ENCODE measurements at regions not wholly inside any gene's neighbourhood (a gene's known extent, or its start where the extent isn't known, plus 50 kb on each side); places are given as distances from the start of the nearest gene placed in this dataset.

DNA sequence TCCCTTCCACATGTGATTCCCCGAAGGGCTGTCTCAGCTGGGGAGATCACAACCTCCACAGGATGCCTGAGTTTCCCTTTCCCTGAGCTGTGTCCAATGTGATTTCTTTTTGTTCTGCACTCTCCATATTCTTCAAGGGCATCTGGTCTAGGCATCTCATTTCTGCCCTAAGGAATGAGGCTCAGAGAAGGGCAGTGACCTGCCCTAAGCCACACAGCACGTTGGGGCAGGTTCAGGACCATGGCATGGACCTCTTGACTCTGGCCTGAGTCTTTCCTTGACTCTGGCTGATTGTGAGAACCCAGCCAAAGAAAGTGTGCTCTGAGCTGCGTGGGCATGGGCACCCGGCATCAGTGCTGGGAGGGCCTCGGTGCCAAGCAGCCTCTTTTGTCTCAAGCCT lies 590.3 kb downstream of the PTPRU start:
- no peaks in the 10 kb centered on the region for H3K9me3 ChIP-seq
- 78 to 82% methylated on average over 5 of the region's 5 CpGs for WGBS, 2 donors
- H3K4me1 ChIP-seq = no peaks in the 10 kb centered on the region
- DNase-seq (no peak), ATAC-seq (ENCODE audit: low FRiP score in 2 of 2) (no peak)
- H3K27ac ChIP-seq = no peak overlapping the region
- H3K36me3 ChIP-seq = no peaks in the 10 kb centered on the region
- H3K4me3 ChIP-seq = no peak overlapping the region
- TF ChIP-seq, protein P1, sequence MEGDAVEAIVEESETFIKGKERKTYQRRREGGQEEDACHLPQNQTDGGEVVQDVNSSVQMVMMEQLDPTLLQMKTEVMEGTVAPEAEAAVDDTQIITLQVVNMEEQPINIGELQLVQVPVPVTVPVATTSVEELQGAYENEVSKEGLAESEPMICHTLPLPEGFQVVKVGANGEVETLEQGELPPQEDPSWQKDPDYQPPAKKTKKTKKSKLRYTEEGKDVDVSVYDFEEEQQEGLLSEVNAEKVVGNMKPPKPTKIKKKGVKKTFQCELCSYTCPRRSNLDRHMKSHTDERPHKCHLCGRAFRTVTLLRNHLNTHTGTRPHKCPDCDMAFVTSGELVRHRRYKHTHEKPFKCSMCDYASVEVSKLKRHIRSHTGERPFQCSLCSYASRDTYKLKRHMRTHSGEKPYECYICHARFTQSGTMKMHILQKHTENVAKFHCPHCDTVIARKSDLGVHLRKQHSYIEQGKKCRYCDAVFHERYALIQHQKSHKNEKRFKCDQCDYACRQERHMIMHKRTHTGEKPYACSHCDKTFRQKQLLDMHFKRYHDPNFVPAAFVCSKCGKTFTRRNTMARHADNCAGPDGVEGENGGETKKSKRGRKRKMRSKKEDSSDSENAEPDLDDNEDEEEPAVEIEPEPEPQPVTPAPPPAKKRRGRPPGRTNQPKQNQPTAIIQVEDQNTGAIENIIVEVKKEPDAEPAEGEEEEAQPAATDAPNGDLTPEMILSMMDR (IDR thresholded peaks at IDR 0.05) = no peak
- TF ChIP-seq EP300 (IDR thresholded peaks at IDR 0.05) = no peak
- H3K27me3 ChIP-seq = peaks cover 0 to 5% (median 0%) of the 10 kb centered on the region in 4 donors

DNA sequence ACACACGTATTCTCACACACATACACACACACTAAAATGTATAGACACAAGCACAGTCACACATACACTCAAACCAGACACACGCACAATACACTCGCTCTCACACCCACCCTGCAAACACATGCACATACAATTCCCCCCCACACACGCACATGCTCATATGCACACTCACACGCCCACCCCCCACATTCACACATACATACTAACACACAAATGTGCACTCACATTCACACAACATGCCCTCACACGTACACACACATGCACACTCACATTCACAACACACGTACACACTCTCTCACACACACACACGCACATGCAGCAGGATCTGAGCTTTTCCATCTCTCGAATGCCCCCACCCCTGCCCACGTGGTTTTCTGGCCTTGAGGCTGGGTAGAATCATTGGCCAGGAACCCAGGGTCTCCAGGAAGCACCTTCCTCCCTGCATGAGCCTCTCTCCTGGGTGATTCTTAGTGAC lies 589.7 kb downstream of the PTPRU start:
- Histone ChIP-seq H3K36me3 (no peaks in the 10 kb centered on the region), H3K9me3 (no peaks in the 10 kb centered on the region), H3K4me1 (no peaks in the 10 kb centered on the region), H3K27me3 (peaks cover 0 to 5% (median 0%) of the 10 kb centered on the region in 4 donors), H3K4me3 (no peak overlapping the region), H3K27ac (no peak overlapping the region)
- ATAC-seq (ENCODE audit: low FRiP score in 2 of 2) = no peak
- no peak for DNase-seq
- no peak for TF ChIP-seq EP300 (IDR thresholded peaks at IDR 0.05)
- TF ChIP-seq POLR2A (IDR thresholded peaks at IDR 0.05) = no peak
- TF ChIP-seq POLR2AphosphoS5 (IDR thresholded peaks at IDR 0.05) = no peak
- TF ChIP-seq, protein P1 (IDR thresholded peaks at IDR 0.05) = no peak
- 82 to 84% methylated on average over 10 of the region's 10 CpGs for WGBS, 2 donors

DNA sequence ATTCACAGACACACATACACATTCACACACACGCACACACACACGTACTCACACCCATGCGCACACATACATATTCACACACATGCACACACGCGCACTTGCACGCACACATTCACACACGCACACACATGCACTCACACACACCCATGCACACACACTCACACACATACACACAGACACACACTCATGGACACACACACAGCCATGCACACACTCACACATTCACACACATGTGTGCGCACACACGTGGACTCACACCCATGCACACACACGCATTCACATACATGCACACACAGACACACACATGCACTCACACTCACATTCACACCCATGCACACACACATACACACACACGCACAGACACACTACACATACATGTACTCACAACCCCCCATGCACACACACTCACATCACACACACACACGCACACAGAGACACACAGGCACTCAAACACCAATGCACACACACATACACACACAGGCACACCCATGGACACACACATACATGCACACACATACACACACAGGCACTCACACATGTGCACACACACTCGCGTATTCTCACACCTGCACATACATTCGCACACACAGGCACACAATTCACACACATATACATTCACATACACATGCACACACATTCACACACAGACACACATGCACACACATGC lies 589.1 kb downstream of the PTPRU start:
- H3K4me3 ChIP-seq = no peak overlapping the region
- no peak overlapping the region for H3K27ac ChIP-seq
- ATAC-seq (ENCODE audit: low FRiP score in 2 of 2) (no peak), DNase-seq (no peak)
- WGBS, 2 donors = 88 to 91% methylated on average over 15 of the region's 15 CpGs
- H3K9me3 ChIP-seq = no peaks in the 10 kb centered on the region
- H3K27me3 ChIP-seq = peaks cover 0 to 1% (median 0%) of the 10 kb centered on the region in 4 donors
- TF ChIP-seq, protein P1 (IDR thresholded peaks at IDR 0.05) = no peak
- no peak for TF ChIP-seq POLR2A (IDR thresholded peaks at IDR 0.05)
- no peak for TF ChIP-seq EP300 (IDR thresholded peaks at IDR 0.05)
- no peak for TF ChIP-seq POLR2AphosphoS5 (IDR thresholded peaks at IDR 0.05)
- H3K4me1 ChIP-seq = no peaks in the 10 kb centered on the region
- no peaks in the 10 kb centered on the region for H3K36me3 ChIP-seq

DNA sequence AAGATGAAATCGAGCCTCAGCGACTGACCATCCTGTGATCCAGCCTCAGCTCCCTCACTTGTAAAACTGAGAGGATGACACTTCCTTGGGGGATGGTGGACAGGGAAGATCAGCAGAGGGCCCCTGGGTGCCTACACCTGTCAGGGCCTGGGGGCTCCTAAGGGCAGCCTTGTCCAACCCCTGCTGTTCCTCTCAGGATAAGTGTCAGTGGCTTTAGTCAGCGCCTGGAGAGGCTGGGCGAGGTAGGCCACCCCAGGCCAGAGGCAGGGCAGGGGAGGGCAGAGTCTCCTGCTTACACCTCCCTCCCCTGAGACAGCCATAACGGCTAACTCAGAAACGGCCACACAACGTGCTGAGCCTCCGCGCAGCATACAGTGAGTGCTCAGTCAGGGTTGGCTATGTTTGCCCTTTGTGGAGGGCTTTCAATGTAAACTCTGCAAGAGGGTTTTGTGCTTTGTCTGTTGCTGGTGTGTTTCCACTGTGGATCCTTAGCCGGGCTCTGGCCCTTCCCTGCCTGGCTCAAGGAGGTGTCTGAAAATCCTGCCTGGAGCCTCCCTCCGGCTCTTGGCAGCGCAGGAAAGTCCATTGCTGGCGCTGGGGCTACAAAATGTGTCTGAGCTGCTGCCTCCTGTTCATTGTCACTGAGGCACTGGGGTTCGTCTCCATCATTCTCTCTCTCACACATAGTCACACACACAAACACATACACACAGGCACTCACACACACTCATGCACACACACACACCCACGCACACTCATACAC lies 588.4 kb downstream of the PTPRU start:
- DNase-seq = no peak

More for the DNA sequence above, 588.4 kb downstream of the PTPRU start:
- no peaks in the 10 kb centered on the region for H3K4me1 ChIP-seq
- H3K27ac ChIP-seq = no peak overlapping the region
- H3K27me3 ChIP-seq = no peaks in the 10 kb centered on the region
- no peak for ATAC-seq (ENCODE audit: low FRiP score in 2 of 2)
- WGBS, 2 donors = 50 to 61% methylated on average over 9 to 15 of the region's 15 CpGs
- no peak overlapping the region for H3K4me3 ChIP-seq
- no peaks in the 10 kb centered on the region for H3K9me3 ChIP-seq
- no peaks in the 10 kb centered on the region for H3K36me3 ChIP-seq
- TF ChIP-seq EP300 (IDR thresholded peaks at IDR 0.05) (no peak), POLR2A (IDR thresholded peaks at IDR 0.05) (no peak), POLR2AphosphoS5 (IDR thresholded peaks at IDR 0.05) (no peak)
- TF ChIP-seq, protein P1 (IDR thresholded peaks at IDR 0.05) = no peak

Measured in upper lobe of left lung (tissue), 6 donors.